RWPE1 (cell line): ENCODE measurements at regions not wholly inside any gene's neighbourhood (a gene's known extent, or its start where the extent isn't known, plus 50 kb on each side); places are given as distances from the start of the nearest gene placed in this dataset.

Experiments
- CTCF ChIA-PET: fragments of 350-600 bp; sonication (Branson Sonifier 250); formaldehyde crosslinking; extraction: SDS; loops from one replicate; lab custom pipeline; 2021; lab: Yijun Ruan, JAX
- POLR2A ChIA-PET: fragments of 400-600 bp; formaldehyde crosslinking; extraction: SDS; loops from one replicate; lab custom pipeline; 2020; ENCODE audit warnings: antibody characterized with exemption; ENCODE audit not compliant: low non-redundant PET; lab: Yijun Ruan, JAX
- DNase-seq: peaks from one replicate; pipeline ENCODE4 v3.0.0; 2012; ENCODE audit warnings: low spot score
- H3K27ac ChIP-seq: fragments of 450-650 bp; 2 replicates; pipeline ENCODE4 v1.5.1; 2017
- CTCF ChIP-seq: fragments of 450-650 bp; conservative IDR thresholded peaks from 2 replicates; pipeline ENCODE4 v1.5.1; 2017; ENCODE audit warnings: low read depth, mild to moderate bottlenecking

GRCh38 chr4:166293556-166293955 lies 420.5 kb downstream of the TLL1 start:
- no peak for TF ChIP-seq CTCF
- POLR2A ChIA-PET = no interaction called here
- CTCF ChIA-PET = no interaction called here
- no peak for DNase-seq
- no peak overlapping the region for H3K27ac ChIP-seq

- CTCF ChIA-PET = no interaction called here
- POLR2A ChIA-PET = no interaction called here
Measured at GRCh38 chr4:166301266-166301665, 428.2 kb downstream of the TLL1 start.

GRCh38 chr4:166308647-166309046 lies 435.6 kb downstream of the TLL1 start:
- peak; percentile 29 for DNase-seq

More at GRCh38 chr4:166301266-166301665, 428.2 kb downstream of the TLL1 start:
- no peak for DNase-seq
- H3K27ac ChIP-seq = no peak overlapping the region
- no peak for TF ChIP-seq CTCF

GRCh38 chr4:166309286-166309685 lies 436.2 kb downstream of the TLL1 start:
- TF ChIP-seq CTCF = no peak
- ChIA-PET CTCF (interaction anchor here (1.2 kb wide), 1 partner anchor 140 kb away, joined by 3 read pairs; no protein-coding TSS in a partner anchor), POLR2A (no interaction called here)
- H3K27ac ChIP-seq = no peak overlapping the region
- no peak for DNase-seq

More at GRCh38 chr4:166308647-166309046, 435.6 kb downstream of the TLL1 start:
- ChIA-PET CTCF (interaction anchor here (1.2 kb wide), 1 partner anchor 139 kb away, joined by 3 read pairs; no protein-coding TSS in a partner anchor), POLR2A (no interaction called here)
- H3K27ac ChIP-seq = no peak overlapping the region
- TF ChIP-seq CTCF = no peak

- no peak for DNase-seq
- no peak for TF ChIP-seq CTCF
- ChIA-PET POLR2A (no interaction called here), CTCF (no interaction called here)
- H3K27ac ChIP-seq = no peak overlapping the region
Measured at GRCh38 chr4:166311169-166311568, 438.1 kb downstream of the TLL1 start.

- no peak for TF ChIP-seq CTCF
Measured at GRCh38 chr4:166312166-166312565, 439.1 kb downstream of the TLL1 start.

More at GRCh38 chr4:166312166-166312565, 439.1 kb downstream of the TLL1 start:
- POLR2A ChIA-PET = no interaction called here
- no peak for DNase-seq
- H3K27ac ChIP-seq = no peak overlapping the region
- CTCF ChIA-PET = no interaction called here
